GM12873 (cell line): ENCODE measurements at regions not wholly inside any gene's neighbourhood (a gene's known extent, or its start where the extent isn't known, plus 50 kb on each side); places are given as distances from the start of the nearest gene placed in this dataset.

Source experiments
- TF ChIP-seq, protein P1 (sequence below): IDR thresholded peaks from 2 replicates; pipeline ENCODE4 v1.5.1; 2012; ENCODE audit warnings: low read depth, mild to moderate bottlenecking, moderate library complexity, low read length, control low read depth; ENCODE audit not compliant: insufficient read depth; ENCODE audit errors: missing control alignments

DNA sequence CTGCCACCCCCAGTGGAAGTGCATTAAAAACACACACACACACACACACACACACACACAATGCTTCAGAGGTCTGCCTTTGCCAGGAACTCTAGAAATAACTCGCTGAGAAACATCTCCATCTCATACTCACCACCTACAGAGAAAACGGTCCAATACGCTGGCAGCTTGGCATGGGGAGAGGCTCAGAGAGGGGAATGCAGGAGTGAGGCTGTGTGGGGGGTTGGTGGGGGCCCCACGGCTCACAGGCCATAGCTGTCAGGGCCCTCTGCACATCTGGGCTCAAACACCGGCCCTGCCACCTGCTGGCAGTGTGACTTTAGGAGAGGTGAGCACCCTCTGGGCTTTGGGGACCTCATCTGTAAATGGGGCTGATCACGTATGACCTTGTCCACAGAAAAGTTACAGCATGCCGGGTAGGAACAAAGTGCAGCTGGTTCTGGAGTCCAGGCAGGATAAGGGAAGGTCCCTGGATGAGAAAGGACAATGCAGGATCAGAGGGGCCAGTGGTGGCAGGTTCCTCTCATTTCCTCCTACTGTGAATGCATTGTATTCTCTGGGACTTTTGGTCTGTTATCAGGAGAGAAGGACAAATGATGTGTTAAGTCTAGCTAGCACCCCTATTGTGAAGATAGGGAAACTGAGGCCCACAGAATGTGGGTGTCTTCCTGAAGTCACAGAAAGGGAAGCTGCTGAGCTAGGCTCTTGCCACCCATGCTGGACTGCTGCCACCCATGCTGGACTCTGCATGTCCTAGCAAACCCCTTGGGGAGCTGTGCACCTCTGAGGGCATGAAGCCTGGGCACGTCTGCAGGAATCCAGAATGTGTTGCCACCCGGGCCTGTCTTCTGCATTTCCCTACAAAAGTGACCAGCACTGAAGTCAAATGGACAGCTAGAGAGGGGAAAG lies 404.6 kb downstream of the RPS24 start:
- TF ChIP-seq, protein P1, sequence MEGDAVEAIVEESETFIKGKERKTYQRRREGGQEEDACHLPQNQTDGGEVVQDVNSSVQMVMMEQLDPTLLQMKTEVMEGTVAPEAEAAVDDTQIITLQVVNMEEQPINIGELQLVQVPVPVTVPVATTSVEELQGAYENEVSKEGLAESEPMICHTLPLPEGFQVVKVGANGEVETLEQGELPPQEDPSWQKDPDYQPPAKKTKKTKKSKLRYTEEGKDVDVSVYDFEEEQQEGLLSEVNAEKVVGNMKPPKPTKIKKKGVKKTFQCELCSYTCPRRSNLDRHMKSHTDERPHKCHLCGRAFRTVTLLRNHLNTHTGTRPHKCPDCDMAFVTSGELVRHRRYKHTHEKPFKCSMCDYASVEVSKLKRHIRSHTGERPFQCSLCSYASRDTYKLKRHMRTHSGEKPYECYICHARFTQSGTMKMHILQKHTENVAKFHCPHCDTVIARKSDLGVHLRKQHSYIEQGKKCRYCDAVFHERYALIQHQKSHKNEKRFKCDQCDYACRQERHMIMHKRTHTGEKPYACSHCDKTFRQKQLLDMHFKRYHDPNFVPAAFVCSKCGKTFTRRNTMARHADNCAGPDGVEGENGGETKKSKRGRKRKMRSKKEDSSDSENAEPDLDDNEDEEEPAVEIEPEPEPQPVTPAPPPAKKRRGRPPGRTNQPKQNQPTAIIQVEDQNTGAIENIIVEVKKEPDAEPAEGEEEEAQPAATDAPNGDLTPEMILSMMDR: peak; percentile 53

DNA sequence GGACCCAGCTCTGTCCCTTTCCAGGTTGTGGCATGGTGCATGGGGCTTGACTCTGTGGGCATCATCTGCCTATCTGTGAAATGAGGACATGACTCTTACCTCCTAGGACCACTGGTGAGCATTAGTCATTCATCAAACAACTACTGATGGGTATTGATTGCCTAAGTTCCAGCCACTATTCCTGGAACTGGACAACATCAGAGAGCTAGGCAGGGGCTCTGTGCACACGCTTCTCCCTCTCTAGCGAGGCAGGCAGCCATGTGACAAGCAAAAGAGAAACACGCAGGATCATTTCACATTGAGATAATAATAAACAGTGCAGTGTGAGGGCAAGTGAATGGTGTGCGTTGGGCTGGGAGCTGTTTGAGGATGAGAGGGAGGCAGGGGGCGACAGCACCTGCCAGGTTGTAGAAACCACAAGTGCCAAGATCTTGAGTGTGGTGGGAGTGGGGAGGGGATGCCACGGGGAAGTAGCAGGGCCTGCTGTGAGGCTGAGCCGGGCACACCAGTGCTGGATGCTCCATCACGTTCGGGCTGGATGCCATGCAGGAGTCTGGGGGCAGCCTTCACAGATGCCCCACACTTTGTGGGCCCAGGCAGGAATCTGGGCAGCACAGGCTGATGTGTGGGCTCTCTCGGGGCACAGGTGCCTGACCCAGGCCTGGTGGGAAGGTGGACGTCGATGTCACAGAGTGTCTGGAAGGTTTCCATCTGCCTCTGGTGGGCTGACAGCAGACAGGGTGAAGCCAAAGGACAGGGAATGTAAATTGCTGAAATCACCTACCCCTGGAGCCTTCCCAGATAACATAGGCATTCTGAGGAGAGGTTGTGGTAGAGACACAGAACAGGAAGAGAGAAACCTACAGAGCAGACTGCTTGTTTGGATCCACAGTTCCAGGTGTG lies 405.5 kb downstream of the RPS24 start:
- TF ChIP-seq, protein P1: no peak

DNA sequence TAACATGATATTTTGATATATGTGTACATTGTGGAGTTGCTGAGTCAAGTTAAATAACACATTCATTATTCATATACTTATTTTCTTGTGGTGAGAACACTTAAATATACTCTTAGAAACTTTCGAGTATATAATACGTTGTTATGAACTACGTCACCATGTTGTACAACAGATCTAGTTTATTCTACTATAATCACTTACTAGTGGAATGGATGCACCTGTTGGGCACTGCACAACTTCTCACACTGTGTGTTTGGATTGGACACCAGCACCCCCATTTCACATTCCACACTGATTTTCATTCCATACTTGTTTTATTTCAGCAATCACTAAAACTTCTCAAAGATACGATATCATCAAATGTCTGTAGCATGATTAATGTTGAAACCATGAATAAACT lies 407.3 kb downstream of the RPS24 start:
- TF ChIP-seq, protein P1: no peak

DNA sequence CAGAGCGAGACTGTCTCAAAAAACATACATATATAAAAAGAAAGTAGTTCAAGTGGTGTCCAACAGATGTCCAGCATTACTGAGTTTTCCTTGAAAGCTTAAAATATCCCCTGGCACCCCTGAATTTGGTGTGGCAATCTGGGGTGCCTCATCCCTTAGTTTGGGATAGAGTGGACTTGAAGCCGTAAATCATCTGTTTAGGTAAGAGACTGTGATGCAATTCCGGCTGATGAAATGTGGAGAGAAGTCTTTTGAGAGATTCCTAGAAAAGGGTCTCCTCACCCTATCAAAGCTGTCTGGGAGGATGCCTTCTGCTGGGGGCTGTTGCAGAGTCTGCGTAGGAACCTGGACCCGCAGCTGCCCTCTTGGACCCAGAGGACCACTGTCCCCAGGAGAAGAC lies 408.0 kb downstream of the RPS24 start:
- TF ChIP-seq, protein P1: no peak

DNA sequence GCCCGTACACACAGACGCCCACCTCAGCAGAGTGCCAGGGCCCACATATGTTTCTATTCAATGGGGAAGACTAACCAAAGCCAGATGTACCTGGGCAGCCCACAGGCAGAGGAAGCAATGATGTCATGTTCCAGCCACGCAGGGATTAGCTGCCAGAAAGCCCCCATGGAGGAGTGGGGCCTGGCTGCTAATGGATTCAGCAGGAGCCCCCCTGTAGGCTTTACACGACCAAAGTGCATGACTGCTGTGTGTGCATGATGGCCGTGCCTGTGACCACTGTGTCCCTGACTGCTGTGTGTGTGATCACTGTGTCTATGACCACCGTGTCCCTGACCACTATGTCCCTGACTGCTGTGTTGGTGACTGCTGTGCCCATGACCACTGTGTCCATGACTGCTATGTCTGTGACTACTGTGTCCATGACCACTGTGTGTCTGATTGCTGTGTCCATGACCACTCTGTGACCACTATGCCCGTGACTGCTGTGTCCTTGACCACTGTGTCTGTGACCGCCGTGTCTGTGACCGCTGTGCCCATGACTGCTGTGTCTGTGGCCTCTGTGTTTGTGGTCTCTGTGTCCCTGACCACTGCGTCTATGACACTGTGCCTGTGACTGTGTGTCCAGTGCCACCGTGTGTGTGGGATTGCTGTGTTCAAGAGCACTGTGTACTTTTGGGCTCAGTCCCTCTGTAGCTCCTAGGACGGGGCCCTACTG lies 409.3 kb downstream of the RPS24 start:
- TF ChIP-seq, protein P1: no peak

DNA sequence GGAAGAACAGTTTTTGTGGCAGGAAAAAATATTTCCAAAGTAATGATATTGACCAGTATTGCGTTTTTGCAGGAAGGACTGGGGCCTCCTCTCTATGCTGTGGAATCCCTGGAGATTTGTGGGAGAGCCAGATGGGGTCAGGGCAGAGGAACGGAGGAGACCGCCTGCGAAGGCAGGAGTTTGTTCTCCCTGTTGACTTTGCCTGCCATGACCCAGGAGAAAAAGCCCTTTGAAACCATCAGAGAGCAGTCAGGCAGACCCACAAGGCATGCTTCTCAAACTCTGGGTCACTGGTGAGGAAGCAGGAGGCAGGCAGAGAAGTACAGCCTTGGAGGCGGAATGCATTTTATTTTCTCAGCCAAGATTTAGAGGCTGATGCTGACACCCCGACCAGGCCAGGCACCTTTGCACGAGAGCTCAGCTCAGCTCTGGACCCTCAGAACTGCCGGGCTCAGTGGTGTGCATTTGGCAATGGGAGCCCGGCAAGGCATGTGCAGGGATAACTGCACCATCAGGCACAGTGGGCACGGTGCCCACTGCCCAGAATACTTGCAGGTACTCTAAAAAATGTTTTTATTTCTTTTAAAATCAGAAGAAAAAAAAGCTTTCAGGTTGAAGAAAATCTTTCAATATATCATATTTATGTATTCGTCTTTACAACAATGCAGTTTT lies 410.4 kb downstream of the RPS24 start:
- TF ChIP-seq, protein P1: no peak
